ENCODE measurements at regions not wholly inside any gene's neighbourhood (a gene's known extent, or its start where the extent isn't known, plus 50 kb on each side); places are given as distances from the start of the nearest gene placed in this dataset.

GRCh38 chr6:152905551-152906299 is 77.1 kb downstream of the FBXO5 start:
- DNase-seq = no peak

GRCh38 chr6:152909241-152909640 is 73.6 kb downstream of the FBXO5 start:
- no peak for DNase-seq

GRCh38 chr6:152916035-152916434 is 66.8 kb downstream of the FBXO5 start:
- no peak for DNase-seq

GRCh38 chr6:152918991-152919390 is 63.9 kb downstream of the FBXO5 start:
- DNase-seq = no peak

GRCh38 chr6:152920016-152920415 is 62.8 kb downstream of the FBXO5 start:
- DNase-seq = no peak

Data from NCI-H2227 treated with DMSO at 0.1 percent for 48 hours (cell line).